GM11168 (cell line): ENCODE measurements at regions not wholly inside any gene's neighbourhood (a gene's known extent, or its start where the extent isn't known, plus 50 kb on each side); places are given as distances from the start of the nearest gene placed in this dataset.

Experiments used
- in situ Hi-C: fragments of 300-500 bp; cut with MboI; formaldehyde crosslinking; loops from one replicate; pipeline ENCODE4 v1.12.0; 2022; ENCODE audit warnings: low sequenced_read_pairs; ENCODE audit not compliant: unreplicated experiment

- in situ Hi-C loops, result no loop called here
Measured at GRCh38 chr2:16002575-16002974, 62.2 kb downstream of the MYCN start.

GRCh38 chr2:16002144-16002543, 61.8 kb downstream of the MYCN start:
- in situ Hi-C loops, result no loop called here

GRCh38 chr2:16000642-16001041, 60.3 kb downstream of the MYCN start:
- in situ Hi-C loops, result no loop called here

- in situ Hi-C loops, result no loop called here
Measured at GRCh38 chr2:15999596-16000469, 59.5 kb downstream of the MYCN start.

- in situ Hi-C loops, result no loop called here
Measured at GRCh38 chr2:15997728-15998280, 57.5 kb downstream of the MYCN start.

- in situ Hi-C loops, result no loop called here
Measured at GRCh38 chr2:15996536-15997423, 56.4 kb downstream of the MYCN start.
